ACC112 (cell line): ENCODE measurements at regions not wholly inside any gene's neighbourhood (a gene's known extent, or its start where the extent isn't known, plus 50 kb on each side); places are given as distances from the start of the nearest gene placed in this dataset.

ENCODE experiments used
- H2AFZ ChIP-seq: fragments of 200-600 bp; sonication (generic); one replicate; pipeline ENCODE4 v1.6.0; 2017; ENCODE audit warnings: antibody characterized with exemption, low read length; ENCODE audit not compliant: unreplicated experiment
- H3K27ac ChIP-seq: fragments of 200-600 bp; sonication (generic); 2 replicates; pipeline ENCODE4 v1.5.1; 2014; ENCODE audit warnings: low read depth, mild to moderate bottlenecking, antibody characterized with exemption, low read length, moderate library complexity
- H3K27me3 ChIP-seq: fragments of 200-600 bp; sonication (generic); 2 replicates; pipeline ENCODE4 v1.6.1; 2014; ENCODE audit warnings: mild to moderate bottlenecking, antibody characterized with exemption, low read length, moderate library complexity, mixed read lengths; ENCODE audit not compliant: insufficient read depth
- H3K36me3 ChIP-seq: fragments of 200-600 bp; sonication (generic); 2 replicates; pipeline ENCODE4 v1.6.1; 2016; ENCODE audit warnings: mild to moderate bottlenecking, antibody characterized with exemption, low read length, moderate library complexity, mixed read lengths; ENCODE audit not compliant: insufficient read depth
- H3K4me1 ChIP-seq: fragments of 200-600 bp; sonication (generic); one replicate; pipeline ENCODE4 v1.6.1; 2016; ENCODE audit warnings: low read length, mixed read lengths; ENCODE audit not compliant: insufficient read depth, unreplicated experiment, control insufficient read depth
- H3K4me3 ChIP-seq: fragments of 200-600 bp; sonication (generic); 2 replicates; pipeline ENCODE4 v1.5.1; 2014; ENCODE audit warnings: mild to moderate bottlenecking, low read depth, low read length
- H3K79me2 ChIP-seq: fragments of 200-600 bp; sonication (generic); one replicate; pipeline ENCODE4 v1.6.0; 2016; ENCODE audit warnings: low read length; ENCODE audit not compliant: control insufficient read depth, unreplicated experiment, insufficient read depth

DNA sequence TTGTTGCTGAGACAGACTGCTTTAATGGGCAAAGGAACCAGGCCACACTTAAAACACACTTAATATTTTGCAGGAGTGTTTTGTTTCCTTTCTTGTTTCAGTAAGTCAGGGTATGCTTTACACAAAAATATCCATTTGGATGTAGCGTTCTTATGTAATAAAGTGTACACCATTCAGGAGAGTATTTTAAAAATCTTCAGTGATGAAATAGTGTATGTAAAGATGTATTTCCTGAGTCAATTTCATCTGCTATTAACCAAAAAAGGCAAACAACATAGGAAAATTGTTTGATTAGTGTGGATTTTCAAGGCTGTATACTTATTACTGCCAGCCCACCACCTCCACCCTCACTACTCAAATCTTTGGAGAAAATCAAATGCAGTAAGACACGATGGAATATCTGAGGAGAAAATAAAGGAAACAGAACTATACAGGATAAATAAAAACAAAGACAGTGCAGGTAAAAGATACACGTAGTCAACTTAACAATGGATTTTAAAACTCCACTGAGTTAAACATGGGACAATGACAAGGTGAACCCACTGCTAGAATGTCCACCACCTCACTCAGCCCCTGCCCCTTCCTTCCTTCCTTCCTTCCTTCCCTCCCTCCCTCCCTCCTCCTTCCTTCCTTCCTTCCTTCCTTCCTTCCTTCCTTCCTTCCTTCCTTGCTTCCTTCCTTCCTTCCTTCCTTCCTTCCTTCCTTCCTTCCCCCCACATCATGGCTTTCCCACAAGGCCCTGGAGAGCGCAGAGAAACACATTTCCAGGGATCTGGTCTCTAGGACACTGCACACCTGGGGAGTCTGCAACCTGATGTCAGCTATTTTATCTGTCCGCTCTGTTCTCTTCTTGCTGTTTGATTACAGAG lies 360.3 kb downstream of the IRS2 start:
- no peaks in the 10 kb centered on the region for H3K4me1 ChIP-seq
- no peaks in the 10 kb centered on the region for H3K27me3 ChIP-seq
- H3K27ac ChIP-seq, result no peak overlapping the region
- H2AFZ ChIP-seq, result no peak overlapping the region
- H3K4me3 ChIP-seq, result no peak overlapping the region
- H3K36me3 ChIP-seq, result no peaks in the 10 kb centered on the region
- H3K79me2 ChIP-seq, result no peaks in the 10 kb centered on the region

GRCh38 chr13:109422161-109422560 lies 364.2 kb downstream of the IRS2 start:
- no peaks in the 10 kb centered on the region for H3K27me3 ChIP-seq
- no peak overlapping the region for H2AFZ ChIP-seq
- H3K27ac ChIP-seq, result no peak overlapping the region
- no peaks in the 10 kb centered on the region for H3K79me2 ChIP-seq
- no peak overlapping the region for H3K4me3 ChIP-seq
- H3K36me3 ChIP-seq, result no peaks in the 10 kb centered on the region
- H3K4me1 ChIP-seq, result no peaks in the 10 kb centered on the region

DNA sequence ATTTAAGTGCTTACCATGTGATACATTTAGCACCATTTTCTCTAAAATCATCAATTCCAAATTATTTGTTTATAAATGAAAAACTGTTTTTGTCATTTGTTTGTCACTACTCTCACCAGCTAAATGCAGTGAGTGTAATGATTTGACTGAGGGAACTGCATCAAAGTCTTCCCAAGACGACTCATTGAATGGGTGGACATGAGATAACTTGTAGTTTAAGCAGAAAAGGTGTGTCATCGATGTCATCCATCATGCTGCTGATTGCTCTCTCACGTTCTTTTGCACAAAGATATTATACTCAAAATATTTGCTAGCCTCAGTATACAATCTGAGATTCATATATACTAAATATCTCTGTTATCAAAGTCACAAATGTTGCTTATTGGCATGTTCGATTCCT lies 366.5 kb downstream of the IRS2 start:
- H3K27me3 ChIP-seq, result no peaks in the 10 kb centered on the region

GRCh38 chr13:109418111-109418510 lies 368.3 kb downstream of the IRS2 start:
- Histone ChIP-seq H3K79me2 (no peaks in the 10 kb centered on the region), H3K36me3 (no peaks in the 10 kb centered on the region), H3K27ac (no peak overlapping the region), H3K27me3 (no peaks in the 10 kb centered on the region), H3K4me1 (no peaks in the 10 kb centered on the region), H3K4me3 (no peak overlapping the region), H2AFZ (no peak overlapping the region)

More for the DNA sequence above, 366.5 kb downstream of the IRS2 start:
- H3K79me2 ChIP-seq, result no peaks in the 10 kb centered on the region
- no peak overlapping the region for H2AFZ ChIP-seq
- no peaks in the 10 kb centered on the region for H3K4me1 ChIP-seq
- no peak overlapping the region for H3K4me3 ChIP-seq
- no peak overlapping the region for H3K27ac ChIP-seq
- no peaks in the 10 kb centered on the region for H3K36me3 ChIP-seq

GRCh38 chr13:109416001-109416400 lies 370.4 kb downstream of the IRS2 start:
- H3K27me3 ChIP-seq, result no peaks in the 10 kb centered on the region
- H3K4me3 ChIP-seq, result no peak overlapping the region
- H3K79me2 ChIP-seq, result no peaks in the 10 kb centered on the region
- H3K4me1 ChIP-seq, result no peaks in the 10 kb centered on the region
- no peak overlapping the region for H2AFZ ChIP-seq
- H3K36me3 ChIP-seq, result no peaks in the 10 kb centered on the region
- H3K27ac ChIP-seq, result no peak overlapping the region

DNA sequence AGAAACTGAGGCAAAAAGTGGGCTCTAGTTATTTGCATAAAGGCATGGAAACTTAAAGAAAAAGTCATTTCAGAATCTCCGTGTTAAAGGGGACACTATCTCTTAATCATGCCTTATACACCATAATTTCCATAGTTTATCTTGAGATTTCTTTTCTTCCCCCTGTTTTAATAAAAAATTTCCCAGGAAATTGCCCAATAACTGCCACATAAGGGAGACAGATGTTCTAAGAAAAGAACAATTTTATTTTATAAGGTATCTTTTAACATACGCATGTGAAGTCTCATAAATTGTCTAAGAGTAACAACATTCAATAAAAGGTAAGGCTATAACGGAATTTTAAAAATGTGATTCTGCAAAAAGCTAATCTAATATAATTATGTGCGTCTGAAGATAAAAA lies 371.3 kb downstream of the IRS2 start:
- no peak overlapping the region for H2AFZ ChIP-seq
- no peaks in the 10 kb centered on the region for H3K79me2 ChIP-seq
- no peak overlapping the region for H3K27ac ChIP-seq
- H3K36me3 ChIP-seq, result no peaks in the 10 kb centered on the region
- no peaks in the 10 kb centered on the region for H3K4me1 ChIP-seq
- no peaks in the 10 kb centered on the region for H3K27me3 ChIP-seq
- no peak overlapping the region for H3K4me3 ChIP-seq

GRCh38 chr13:109412283-109412901 lies 374.0 kb downstream of the IRS2 start:
- H3K4me3 ChIP-seq, result no peak overlapping the region
- H2AFZ ChIP-seq, result peak overlapping the region; percentile 9
- no peak overlapping the region for H3K27ac ChIP-seq
- H3K36me3 ChIP-seq, result no peaks in the 10 kb centered on the region
- H3K79me2 ChIP-seq, result no peaks in the 10 kb centered on the region
- no peaks in the 10 kb centered on the region for H3K27me3 ChIP-seq
- H3K4me1 ChIP-seq, result no peaks in the 10 kb centered on the region

DNA sequence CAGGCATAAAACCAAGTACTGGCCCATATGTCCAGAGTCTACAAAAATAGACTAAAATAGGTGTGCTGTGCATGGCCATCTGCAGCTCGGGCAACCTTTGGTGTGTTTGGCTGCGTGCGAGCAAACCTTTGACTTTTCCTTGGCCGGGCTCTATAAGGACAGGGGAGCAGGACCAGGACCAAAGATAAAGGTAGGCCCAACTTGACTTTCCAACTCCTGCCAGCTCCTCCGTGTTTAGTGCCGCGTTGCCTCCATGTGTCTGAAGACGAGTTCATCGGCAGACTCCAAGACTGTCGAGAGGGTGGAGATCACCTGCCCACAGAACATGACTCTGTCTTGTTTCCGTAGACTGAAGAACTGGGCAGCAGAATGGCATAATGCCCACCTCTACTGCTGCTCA lies 375.5 kb downstream of the IRS2 start:
- H3K27me3 ChIP-seq, result no peaks in the 10 kb centered on the region
- no peak overlapping the region for H3K4me3 ChIP-seq
- no peak overlapping the region for H3K27ac ChIP-seq
- no peaks in the 10 kb centered on the region for H3K4me1 ChIP-seq
- H2AFZ ChIP-seq, result no peak overlapping the region
- no peaks in the 10 kb centered on the region for H3K36me3 ChIP-seq
- H3K79me2 ChIP-seq, result no peaks in the 10 kb centered on the region

GRCh38 chr13:109408591-109409382 lies 377.6 kb downstream of the IRS2 start:
- H2AFZ ChIP-seq, result no peak overlapping the region
- no peak overlapping the region for H3K4me3 ChIP-seq
- H3K27me3 ChIP-seq, result no peaks in the 10 kb centered on the region
- H3K36me3 ChIP-seq, result no peaks in the 10 kb centered on the region
- no peaks in the 10 kb centered on the region for H3K79me2 ChIP-seq
- no peak overlapping the region for H3K27ac ChIP-seq
- H3K4me1 ChIP-seq, result no peaks in the 10 kb centered on the region

DNA sequence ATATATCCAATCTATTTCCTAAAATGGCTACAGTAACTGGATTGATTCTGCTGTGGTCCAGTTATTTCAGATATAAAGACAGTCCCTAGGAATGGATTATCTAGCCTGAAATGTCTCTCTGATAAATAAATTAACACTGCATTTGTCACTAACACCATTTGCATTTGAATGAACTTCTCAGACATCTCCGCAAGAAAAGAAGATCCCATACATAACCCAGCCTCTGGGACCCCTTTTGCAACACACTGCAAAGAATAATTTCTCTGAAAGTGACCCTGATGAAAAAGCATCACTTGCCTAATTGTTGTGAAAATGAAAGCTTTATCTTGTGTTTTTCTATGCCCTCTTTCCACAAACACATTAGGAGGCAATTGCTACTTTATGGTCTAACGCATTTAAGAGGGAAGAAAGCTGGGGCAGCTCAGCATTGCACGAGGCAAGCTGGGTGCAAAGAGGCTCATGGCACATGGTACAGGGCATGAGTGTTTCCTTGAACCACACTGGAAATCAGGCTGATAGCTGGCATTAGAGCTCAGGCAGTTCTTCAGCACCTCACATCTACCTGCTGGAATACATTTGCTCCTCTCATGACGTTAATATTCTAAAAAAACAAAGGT lies 379.9 kb downstream of the IRS2 start:
- no peaks in the 10 kb centered on the region for H3K79me2 ChIP-seq
- no peak overlapping the region for H3K4me3 ChIP-seq
- H3K27ac ChIP-seq, result no peak overlapping the region
- no peak overlapping the region for H2AFZ ChIP-seq
- H3K27me3 ChIP-seq, result no peaks in the 10 kb centered on the region
- no peaks in the 10 kb centered on the region for H3K4me1 ChIP-seq
- H3K36me3 ChIP-seq, result no peaks in the 10 kb centered on the region
